GM23338 (cell line): ENCODE measurements at regions not wholly inside any gene's neighbourhood (a gene's known extent, or its start where the extent isn't known, plus 50 kb on each side); places are given as distances from the start of the nearest gene placed in this dataset.
A peak's percentile ranks its signal among the peaks of the same experiment; 100 is the strongest.

Experiments
- ATAC-seq: fragments of 200-7000 bp; cut with Tn5 transposase; 3 replicates; pipeline ENCODE4 v1.9.1; 2020
- DNase-seq: peaks from one replicate; pipeline ENCODE4 v3.0.0-alpha.2; 2015; ENCODE audit warnings: low spot score
- H2AFZ ChIP-seq: fragments of 200-600 bp; sonication (generic); 2 replicates; pipeline ENCODE4 v1.8.0; 2016; ENCODE audit warnings: antibody characterized with exemption, mild to moderate bottlenecking, moderate library complexity
- H3F3A ChIP-seq: fragments of 200-600 bp; sonication (generic); replicated peaks from 2 replicates; pipeline ENCODE4 v1.8.0; 2017; ENCODE audit warnings: antibody characterized with exemption, mixed run types, low read depth
- H3K27ac ChIP-seq: fragments of 200-600 bp; sonication (generic); 2 replicates; pipeline ENCODE4 v1.6.1; 2016; ENCODE audit warnings: low read depth
- H3K27me3 ChIP-seq: fragments of 200-600 bp; sonication (generic); 2 replicates; pipeline ENCODE4 v1.8.0; 2016; ENCODE audit warnings: mild to moderate bottlenecking, mixed run types, moderate library complexity; ENCODE audit not compliant: insufficient read depth
- H3K36me3 ChIP-seq: fragments of 200-600 bp; sonication (generic); 2 replicates; pipeline ENCODE4 v1.8.0; 2016; ENCODE audit warnings: mild to moderate bottlenecking; ENCODE audit not compliant: insufficient read depth
- H3K4me1 ChIP-seq: fragments of 200-600 bp; sonication (generic); 2 replicates; pipeline ENCODE4 v1.8.0; 2016; ENCODE audit warnings: mild to moderate bottlenecking, moderate library complexity; ENCODE audit not compliant: insufficient read depth
- H3K4me2 ChIP-seq: fragments of 200-600 bp; sonication (generic); 2 replicates; pipeline ENCODE4 v1.7.1; 2017; ENCODE audit warnings: mixed run types
- H3K4me3 ChIP-seq: fragments of 200-600 bp; sonication (generic); 2 replicates; pipeline ENCODE4 v1.6.1; 2016; ENCODE audit warnings: mixed run types
- H3K79me2 ChIP-seq: fragments of 200-600 bp; sonication (generic); replicated peaks from 2 replicates; pipeline ENCODE4 v1.8.0; 2017; ENCODE audit warnings: mild to moderate bottlenecking; ENCODE audit not compliant: insufficient read depth
- H3K9me2 ChIP-seq: fragments of 200-600 bp; sonication (generic); 2 replicates; pipeline ENCODE4 v1.8.0; 2017; ENCODE audit not compliant: insufficient read depth
- H4K20me1 ChIP-seq: fragments of 200-600 bp; sonication (generic); replicated peaks from 2 replicates; pipeline ENCODE4 v1.8.0; 2017; ENCODE audit warnings: mild to moderate bottlenecking; ENCODE audit not compliant: insufficient read depth
- H3K27ac Mint-ChIP-seq: 2 replicates; pipeline ENCODE4 v1.8.0; 2020; ENCODE audit warnings: inconsistent platforms, mild to moderate bottlenecking, moderate library complexity, mixed read lengths
- H3K27me3 Mint-ChIP-seq: 3 replicates; pipeline ENCODE4 v1.8.0; 2022; ENCODE audit warnings: low read depth, mild to moderate bottlenecking, moderate library complexity, mixed read lengths, inconsistent platforms; ENCODE audit not compliant: insufficient read depth, poor library complexity
- H3K36me3 Mint-ChIP-seq: 3 replicates; pipeline ENCODE4 v1.8.0; 2021; ENCODE audit warnings: low read depth, mild to moderate bottlenecking, inconsistent platforms, moderate library complexity, mixed read lengths
- H3K4me1 Mint-ChIP-seq: 3 replicates; pipeline ENCODE4 v1.8.0; 2020; ENCODE audit warnings: mild to moderate bottlenecking, inconsistent platforms, mixed read lengths
- H3K4me3 Mint-ChIP-seq: 3 replicates; pipeline ENCODE4 v1.8.0; 2021; ENCODE audit warnings: moderate library complexity, mild to moderate bottlenecking, inconsistent platforms, mixed read lengths
- H3K9me3 Mint-ChIP-seq: 3 replicates; pipeline ENCODE4 v1.8.0; 2020; ENCODE audit warnings: moderate library complexity, mild to moderate bottlenecking, inconsistent platforms, mixed read lengths
- CREB1 ChIP-seq: fragments of 250-450 bp; sonication (Bioruptor Pico); IDR thresholded peaks from 2 replicates; pipeline ENCODE4 v1.5.0; 2020; ENCODE audit warnings: low read depth, mild to moderate bottlenecking, moderate library complexity
- EZH2 ChIP-seq: fragments of 200-600 bp; sonication (generic); IDR thresholded peaks from one replicate; pipeline ENCODE4 v1.8.0; 2017; ENCODE audit warnings: antibody characterized with exemption, mild to moderate bottlenecking, low read depth; ENCODE audit not compliant: unreplicated experiment
- JUNB ChIP-seq: IDR thresholded peaks from one replicate; pipeline ENCODE4 v1.6.1; 2016; ENCODE audit warnings: antibody characterized with exemption; ENCODE audit not compliant: unreplicated experiment
- NANOG ChIP-seq: IDR thresholded peaks from 2 replicates; pipeline ENCODE4 v1.6.1; 2016; ENCODE audit warnings: antibody characterized with exemption, borderline replicate concordance
- POLR2AphosphoS5 ChIP-seq: IDR thresholded peaks from 2 replicates; pipeline ENCODE4 v1.6.1; 2016; ENCODE audit warnings: antibody characterized with exemption, low read depth
- STAT1 ChIP-seq: IDR thresholded peaks from one replicate; pipeline ENCODE4 v1.6.1; 2016; ENCODE audit warnings: antibody characterized with exemption; ENCODE audit not compliant: unreplicated experiment
- ZNF114 ChIP-seq: fragments of 250-450 bp; sonication (Bioruptor Pico); IDR thresholded peaks from 2 replicates; pipeline ENCODE4 v1.5.0; 2020; ENCODE audit warnings: mild to moderate bottlenecking, moderate library complexity
- ZNF331 ChIP-seq: fragments of 250-450 bp; sonication (Bioruptor Pico); IDR thresholded peaks from 2 replicates; pipeline ENCODE4 v1.5.0; 2020; ENCODE audit warnings: low read depth, mild to moderate bottlenecking, moderate library complexity
- TF ChIP-seq, protein P1 (sequence below): fragments of 250-450 bp; sonication (Bioruptor Pico); IDR thresholded peaks from 2 replicates; pipeline ENCODE4 v1.5.0; 2020; ENCODE audit warnings: mild to moderate bottlenecking, moderate library complexity
- TF ChIP-seq, protein P2 (sequence below): IDR thresholded peaks from 2 replicates; pipeline ENCODE4 v1.6.1; 2016; ENCODE audit warnings: antibody characterized with exemption
- TF ChIP-seq, protein P3 (sequence below), 2 experiments: fragments of 200-600 bp in 1 of 2; sonication (generic) in 1 of 2; conservative IDR thresholded peaks; 2 replicates each; pipeline versions ENCODE4 v1.5.1 to v1.6.1; 2016 to 2017; ENCODE audit warnings: antibody characterized with exemption in 2 of 2, low read depth in 2 of 2, mild to moderate bottlenecking in 2 of 2, moderate library complexity in 1 of 2
- TF ChIP-seq, protein P4 (sequence below): IDR thresholded peaks from one replicate; pipeline ENCODE4 v1.6.1; 2018; ENCODE audit warnings: antibody characterized with exemption; ENCODE audit not compliant: unreplicated experiment

DNA sequence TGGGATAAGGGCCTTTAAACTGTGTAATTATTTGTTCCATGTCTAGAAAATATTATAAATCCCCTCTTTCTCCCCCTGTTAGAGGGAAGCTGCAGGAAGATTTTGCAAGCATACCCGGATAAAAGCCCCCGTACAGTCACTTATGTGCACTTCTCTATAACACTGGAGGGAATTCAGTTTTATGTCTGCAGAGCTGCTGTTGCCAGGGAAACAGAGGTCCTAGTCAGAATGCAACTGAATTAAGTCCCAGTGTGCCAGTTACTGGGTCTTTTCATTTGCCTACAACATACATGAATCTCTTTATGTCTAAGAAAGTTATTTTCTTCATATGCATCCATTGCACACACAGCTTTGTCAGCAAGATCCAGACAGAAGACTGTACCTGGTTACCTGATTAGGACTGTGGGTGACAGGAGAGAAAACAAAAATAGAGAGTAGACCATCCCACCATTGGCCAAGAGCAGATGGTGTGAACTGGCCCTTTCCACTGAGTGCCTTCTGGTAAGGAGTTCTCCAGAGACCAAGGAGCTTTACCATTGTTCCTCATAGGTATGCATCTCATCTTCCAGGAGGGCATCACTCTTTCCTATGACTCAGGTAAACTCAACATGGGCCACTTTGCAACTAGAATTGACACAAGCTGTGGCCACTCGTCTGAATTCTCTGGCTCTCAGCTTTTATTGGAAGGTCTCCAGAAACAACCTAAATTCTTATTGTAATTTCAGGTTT, 180.8 kb upstream of the PHACTR1 start:
- H3K27me3 Mint-ChIP-seq, result peaks cover 4% of the 10 kb centered on the region
- Histone ChIP-seq H4K20me1 (no peaks in the 10 kb centered on the region), H3K27ac (no peak overlapping the region), H3K27me3 (no peaks in the 10 kb centered on the region), H3F3A (no peaks in the 10 kb centered on the region), H2AFZ (0 out of 2 replicates have a peak overlapping the region, but pooled peaks have one; percentile 10), H3K4me2 (no peak overlapping the region), H3K4me1 (no peaks in the 10 kb centered on the region), H3K4me3 (no peak overlapping the region), H3K36me3 (no peaks in the 10 kb centered on the region), H3K9me2 (peaks cover 13% of the 10 kb centered on the region; the same call in 1 of the 2 replicates), H3K79me2 (no peaks in the 10 kb centered on the region)
- ATAC-seq (no peak), DNase-seq (no peak)
- H3K4me1 Mint-ChIP-seq, result no peaks in the 10 kb centered on the region
- no peak overlapping the region for H3K4me3 Mint-ChIP-seq
- H3K27ac Mint-ChIP-seq, result no peak overlapping the region
- H3K9me3 Mint-ChIP-seq, result no peaks in the 10 kb centered on the region
- H3K36me3 Mint-ChIP-seq, result no peaks in the 10 kb centered on the region
- no peak for TF ChIP-seq ZNF114 (CRISPR knock-in tag)
- no peak for TF ChIP-seq POLR2AphosphoS5
- TF ChIP-seq, protein P1, sequence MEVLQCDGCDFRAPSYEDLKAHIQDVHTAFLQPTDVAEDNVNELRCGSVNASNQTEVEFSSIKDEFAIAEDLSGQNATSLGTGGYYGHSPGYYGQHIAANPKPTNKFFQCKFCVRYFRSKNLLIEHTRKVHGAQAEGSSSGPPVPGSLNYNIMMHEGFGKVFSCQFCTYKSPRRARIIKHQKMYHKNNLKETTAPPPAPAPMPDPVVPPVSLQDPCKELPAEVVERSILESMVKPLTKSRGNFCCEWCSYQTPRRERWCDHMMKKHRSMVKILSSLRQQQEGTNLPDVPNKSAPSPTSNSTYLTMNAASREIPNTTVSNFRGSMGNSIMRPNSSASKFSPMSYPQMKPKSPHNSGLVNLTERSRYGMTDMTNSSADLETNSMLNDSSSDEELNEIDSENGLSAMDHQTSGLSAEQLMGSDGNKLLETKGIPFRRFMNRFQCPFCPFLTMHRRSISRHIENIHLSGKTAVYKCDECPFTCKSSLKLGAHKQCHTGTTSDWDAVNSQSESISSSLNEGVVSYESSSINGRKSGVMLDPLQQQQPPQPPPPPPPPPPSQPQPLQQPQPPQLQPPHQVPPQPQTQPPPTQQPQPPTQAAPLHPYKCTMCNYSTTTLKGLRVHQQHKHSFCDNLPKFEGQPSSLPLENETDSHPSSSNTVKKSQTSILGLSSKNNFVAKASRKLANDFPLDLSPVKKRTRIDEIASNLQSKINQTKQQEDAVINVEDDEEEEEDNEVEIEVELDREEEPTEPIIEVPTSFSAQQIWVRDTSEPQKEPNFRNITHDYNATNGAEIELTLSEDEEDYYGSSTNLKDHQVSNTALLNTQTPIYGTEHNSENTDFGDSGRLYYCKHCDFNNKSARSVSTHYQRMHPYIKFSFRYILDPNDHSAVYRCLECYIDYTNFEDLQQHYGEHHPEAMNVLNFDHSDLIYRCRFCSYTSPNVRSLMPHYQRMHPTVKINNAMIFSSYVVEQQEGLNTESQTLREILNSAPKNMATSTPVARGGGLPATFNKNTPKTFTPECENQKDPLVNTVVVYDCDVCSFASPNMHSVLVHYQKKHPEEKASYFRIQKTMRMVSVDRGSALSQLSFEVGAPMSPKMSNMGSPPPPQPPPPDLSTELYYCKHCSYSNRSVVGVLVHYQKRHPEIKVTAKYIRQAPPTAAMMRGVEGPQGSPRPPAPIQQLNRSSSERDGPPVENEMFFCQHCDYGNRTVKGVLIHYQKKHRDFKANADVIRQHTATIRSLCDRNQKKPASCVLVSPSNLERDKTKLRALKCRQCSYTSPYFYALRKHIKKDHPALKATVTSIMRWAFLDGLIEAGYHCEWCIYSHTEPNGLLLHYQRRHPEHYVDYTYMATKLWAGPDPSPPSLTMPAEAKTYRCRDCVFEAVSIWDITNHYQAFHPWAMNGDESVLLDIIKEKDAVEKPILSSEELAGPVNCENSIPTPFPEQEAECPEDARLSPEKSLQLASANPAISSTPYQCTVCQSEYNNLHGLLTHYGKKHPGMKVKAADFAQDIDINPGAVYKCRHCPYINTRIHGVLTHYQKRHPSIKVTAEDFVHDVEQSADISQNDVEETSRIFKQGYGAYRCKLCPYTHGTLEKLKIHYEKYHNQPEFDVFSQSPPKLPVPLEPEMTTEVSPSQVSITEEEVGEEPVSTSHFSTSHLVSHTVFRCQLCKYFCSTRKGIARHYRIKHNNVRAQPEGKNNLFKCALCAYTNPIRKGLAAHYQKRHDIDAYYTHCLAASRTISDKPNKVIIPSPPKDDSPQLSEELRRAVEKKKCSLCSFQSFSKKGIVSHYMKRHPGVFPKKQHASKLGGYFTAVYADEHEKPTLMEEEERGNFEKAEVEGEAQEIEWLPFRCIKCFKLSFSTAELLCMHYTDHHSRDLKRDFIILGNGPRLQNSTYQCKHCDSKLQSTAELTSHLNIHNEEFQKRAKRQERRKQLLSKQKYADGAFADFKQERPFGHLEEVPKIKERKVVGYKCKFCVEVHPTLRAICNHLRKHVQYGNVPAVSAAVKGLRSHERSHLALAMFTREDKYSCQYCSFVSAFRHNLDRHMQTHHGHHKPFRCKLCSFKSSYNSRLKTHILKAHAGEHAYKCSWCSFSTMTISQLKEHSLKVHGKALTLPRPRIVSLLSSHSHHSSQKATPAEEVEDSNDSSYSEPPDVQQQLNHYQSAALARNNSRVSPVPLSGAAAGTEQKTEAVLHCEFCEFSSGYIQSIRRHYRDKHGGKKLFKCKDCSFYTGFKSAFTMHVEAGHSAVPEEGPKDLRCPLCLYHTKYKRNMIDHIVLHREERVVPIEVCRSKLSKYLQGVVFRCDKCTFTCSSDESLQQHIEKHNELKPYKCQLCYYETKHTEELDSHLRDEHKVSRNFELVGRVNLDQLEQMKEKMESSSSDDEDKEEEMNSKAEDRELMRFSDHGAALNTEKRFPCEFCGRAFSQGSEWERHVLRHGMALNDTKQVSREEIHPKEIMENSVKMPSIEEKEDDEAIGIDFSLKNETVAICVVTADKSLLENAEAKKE, result no peak
- no peak for TF ChIP-seq ZNF331 (CRISPR knock-in tag)
- TF ChIP-seq, protein P2, sequence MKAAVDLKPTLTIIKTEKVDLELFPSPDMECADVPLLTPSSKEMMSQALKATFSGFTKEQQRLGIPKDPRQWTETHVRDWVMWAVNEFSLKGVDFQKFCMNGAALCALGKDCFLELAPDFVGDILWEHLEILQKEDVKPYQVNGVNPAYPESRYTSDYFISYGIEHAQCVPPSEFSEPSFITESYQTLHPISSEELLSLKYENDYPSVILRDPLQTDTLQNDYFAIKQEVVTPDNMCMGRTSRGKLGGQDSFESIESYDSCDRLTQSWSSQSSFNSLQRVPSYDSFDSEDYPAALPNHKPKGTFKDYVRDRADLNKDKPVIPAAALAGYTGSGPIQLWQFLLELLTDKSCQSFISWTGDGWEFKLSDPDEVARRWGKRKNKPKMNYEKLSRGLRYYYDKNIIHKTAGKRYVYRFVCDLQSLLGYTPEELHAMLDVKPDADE, result no peak
- no peak for TF ChIP-seq STAT1
- TF ChIP-seq, protein P3, sequence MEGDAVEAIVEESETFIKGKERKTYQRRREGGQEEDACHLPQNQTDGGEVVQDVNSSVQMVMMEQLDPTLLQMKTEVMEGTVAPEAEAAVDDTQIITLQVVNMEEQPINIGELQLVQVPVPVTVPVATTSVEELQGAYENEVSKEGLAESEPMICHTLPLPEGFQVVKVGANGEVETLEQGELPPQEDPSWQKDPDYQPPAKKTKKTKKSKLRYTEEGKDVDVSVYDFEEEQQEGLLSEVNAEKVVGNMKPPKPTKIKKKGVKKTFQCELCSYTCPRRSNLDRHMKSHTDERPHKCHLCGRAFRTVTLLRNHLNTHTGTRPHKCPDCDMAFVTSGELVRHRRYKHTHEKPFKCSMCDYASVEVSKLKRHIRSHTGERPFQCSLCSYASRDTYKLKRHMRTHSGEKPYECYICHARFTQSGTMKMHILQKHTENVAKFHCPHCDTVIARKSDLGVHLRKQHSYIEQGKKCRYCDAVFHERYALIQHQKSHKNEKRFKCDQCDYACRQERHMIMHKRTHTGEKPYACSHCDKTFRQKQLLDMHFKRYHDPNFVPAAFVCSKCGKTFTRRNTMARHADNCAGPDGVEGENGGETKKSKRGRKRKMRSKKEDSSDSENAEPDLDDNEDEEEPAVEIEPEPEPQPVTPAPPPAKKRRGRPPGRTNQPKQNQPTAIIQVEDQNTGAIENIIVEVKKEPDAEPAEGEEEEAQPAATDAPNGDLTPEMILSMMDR (conservative IDR thresholded peaks at IDR 0.05; ENCODE audit: low read depth in 2 of 2), result no peak
- no peak for TF ChIP-seq NANOG
- no peak for TF ChIP-seq EZH2
- TF ChIP-seq JUNB, result no peak
- TF ChIP-seq, protein P4, sequence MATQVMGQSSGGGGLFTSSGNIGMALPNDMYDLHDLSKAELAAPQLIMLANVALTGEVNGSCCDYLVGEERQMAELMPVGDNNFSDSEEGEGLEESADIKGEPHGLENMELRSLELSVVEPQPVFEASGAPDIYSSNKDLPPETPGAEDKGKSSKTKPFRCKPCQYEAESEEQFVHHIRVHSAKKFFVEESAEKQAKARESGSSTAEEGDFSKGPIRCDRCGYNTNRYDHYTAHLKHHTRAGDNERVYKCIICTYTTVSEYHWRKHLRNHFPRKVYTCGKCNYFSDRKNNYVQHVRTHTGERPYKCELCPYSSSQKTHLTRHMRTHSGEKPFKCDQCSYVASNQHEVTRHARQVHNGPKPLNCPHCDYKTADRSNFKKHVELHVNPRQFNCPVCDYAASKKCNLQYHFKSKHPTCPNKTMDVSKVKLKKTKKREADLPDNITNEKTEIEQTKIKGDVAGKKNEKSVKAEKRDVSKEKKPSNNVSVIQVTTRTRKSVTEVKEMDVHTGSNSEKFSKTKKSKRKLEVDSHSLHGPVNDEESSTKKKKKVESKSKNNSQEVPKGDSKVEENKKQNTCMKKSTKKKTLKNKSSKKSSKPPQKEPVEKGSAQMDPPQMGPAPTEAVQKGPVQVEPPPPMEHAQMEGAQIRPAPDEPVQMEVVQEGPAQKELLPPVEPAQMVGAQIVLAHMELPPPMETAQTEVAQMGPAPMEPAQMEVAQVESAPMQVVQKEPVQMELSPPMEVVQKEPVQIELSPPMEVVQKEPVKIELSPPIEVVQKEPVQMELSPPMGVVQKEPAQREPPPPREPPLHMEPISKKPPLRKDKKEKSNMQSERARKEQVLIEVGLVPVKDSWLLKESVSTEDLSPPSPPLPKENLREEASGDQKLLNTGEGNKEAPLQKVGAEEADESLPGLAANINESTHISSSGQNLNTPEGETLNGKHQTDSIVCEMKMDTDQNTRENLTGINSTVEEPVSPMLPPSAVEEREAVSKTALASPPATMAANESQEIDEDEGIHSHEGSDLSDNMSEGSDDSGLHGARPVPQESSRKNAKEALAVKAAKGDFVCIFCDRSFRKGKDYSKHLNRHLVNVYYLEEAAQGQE, result no peak
- TF ChIP-seq CREB1 (CRISPR knock-in tag), result no peak
